GM12878 (cell line): ENCODE measurements at regions not wholly inside any gene's neighbourhood (a gene's known extent, or its start where the extent isn't known, plus 50 kb on each side); places are given as distances from the start of the nearest gene placed in this dataset.

Experiments used
- ETV6 ChIP-seq, 2 experiments: fragments of 450-650 bp in 1 of 2; IDR thresholded peaks in 1 of 2; conservative IDR thresholded peaks in 1 of 2; 2 replicates each; pipeline ENCODE4 v1.6.1; 2014; ENCODE audit warnings: antibody characterized with exemption in 1 of 2, borderline replicate concordance in 1 of 2, low read depth in 1 of 2, mild to moderate bottlenecking in 1 of 2, moderate library complexity in 1 of 2
- IKZF2 ChIP-seq, 2 experiments: fragments of 450-650 bp; IDR thresholded peaks; 2 replicates each; pipeline ENCODE4 v1.6.1; 2017; ENCODE audit warnings: mild to moderate bottlenecking in 2 of 2, moderate library complexity in 2 of 2
- MYB ChIP-seq: fragments of 150-350 bp; IDR thresholded peaks from 2 replicates; pipeline ENCODE4 v1.6.1; 2014; ENCODE audit warnings: mild to moderate bottlenecking, low read depth, low read length, borderline replicate concordance
- MYC ChIP-seq: IDR thresholded peaks from 2 replicates; pipeline ENCODE4 v1.6.1; 2011; ENCODE audit warnings: mild to moderate bottlenecking, low read length, moderate library complexity, inconsistent platforms; ENCODE audit not compliant: insufficient read depth, insufficient replicate concordance, insufficient read length, severe bottlenecking
- RFX5 ChIP-seq: IDR thresholded peaks from 2 replicates; pipeline ENCODE4 v1.6.1; 2011; ENCODE audit warnings: low read depth, low read length, improper control_type of control experiment
- TF ChIP-seq, protein P1 (sequence below): fragments of 450-650 bp; IDR thresholded peaks from 2 replicates; pipeline ENCODE4 v1.6.1; 2014; ENCODE audit warnings: mild to moderate bottlenecking
- TF ChIP-seq, protein P2 (sequence below): fragments of 150-350 bp; IDR thresholded peaks from 2 replicates; pipeline ENCODE4 v1.6.1; 2016; ENCODE audit warnings: low read depth, low read length
- TF ChIP-seq, protein P3 (sequence below): fragments of 450-650 bp; IDR thresholded peaks from 2 replicates; pipeline ENCODE4 v1.6.1; 2017; ENCODE audit warnings: mild to moderate bottlenecking, moderate library complexity
- TF ChIP-seq, protein P4 (sequence below): fragments of 450-650 bp; IDR thresholded peaks from 2 replicates; pipeline ENCODE4 v1.6.1; 2018; ENCODE audit warnings: mild to moderate bottlenecking, low read depth, moderate library complexity; ENCODE audit not compliant: partially characterized antibody

DNA sequence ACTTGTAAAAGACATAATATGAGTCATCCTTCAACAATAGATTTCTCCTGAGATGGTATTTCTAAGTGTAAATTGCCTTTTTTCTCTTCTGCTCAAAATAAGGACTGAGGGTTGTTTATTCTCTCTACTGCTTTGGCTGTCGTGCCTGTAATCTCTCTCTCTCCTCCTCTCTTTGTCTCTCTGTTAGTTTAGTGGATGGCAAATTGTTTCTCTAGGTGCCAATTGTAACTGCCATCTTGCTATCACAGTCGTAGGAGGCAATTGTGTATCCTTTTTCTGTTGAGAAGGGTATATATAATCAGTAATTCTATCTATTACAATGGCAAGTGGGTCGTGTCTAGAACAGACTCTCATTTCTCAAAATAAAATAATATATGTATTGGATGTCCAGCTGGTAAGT, 545.0 kb upstream of the FBXO33 start (continued):
- TF ChIP-seq, protein P1, sequence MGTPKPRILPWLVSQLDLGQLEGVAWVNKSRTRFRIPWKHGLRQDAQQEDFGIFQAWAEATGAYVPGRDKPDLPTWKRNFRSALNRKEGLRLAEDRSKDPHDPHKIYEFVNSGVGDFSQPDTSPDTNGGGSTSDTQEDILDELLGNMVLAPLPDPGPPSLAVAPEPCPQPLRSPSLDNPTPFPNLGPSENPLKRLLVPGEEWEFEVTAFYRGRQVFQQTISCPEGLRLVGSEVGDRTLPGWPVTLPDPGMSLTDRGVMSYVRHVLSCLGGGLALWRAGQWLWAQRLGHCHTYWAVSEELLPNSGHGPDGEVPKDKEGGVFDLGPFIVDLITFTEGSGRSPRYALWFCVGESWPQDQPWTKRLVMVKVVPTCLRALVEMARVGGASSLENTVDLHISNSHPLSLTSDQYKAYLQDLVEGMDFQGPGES: no peak
- TF ChIP-seq, protein P2, sequence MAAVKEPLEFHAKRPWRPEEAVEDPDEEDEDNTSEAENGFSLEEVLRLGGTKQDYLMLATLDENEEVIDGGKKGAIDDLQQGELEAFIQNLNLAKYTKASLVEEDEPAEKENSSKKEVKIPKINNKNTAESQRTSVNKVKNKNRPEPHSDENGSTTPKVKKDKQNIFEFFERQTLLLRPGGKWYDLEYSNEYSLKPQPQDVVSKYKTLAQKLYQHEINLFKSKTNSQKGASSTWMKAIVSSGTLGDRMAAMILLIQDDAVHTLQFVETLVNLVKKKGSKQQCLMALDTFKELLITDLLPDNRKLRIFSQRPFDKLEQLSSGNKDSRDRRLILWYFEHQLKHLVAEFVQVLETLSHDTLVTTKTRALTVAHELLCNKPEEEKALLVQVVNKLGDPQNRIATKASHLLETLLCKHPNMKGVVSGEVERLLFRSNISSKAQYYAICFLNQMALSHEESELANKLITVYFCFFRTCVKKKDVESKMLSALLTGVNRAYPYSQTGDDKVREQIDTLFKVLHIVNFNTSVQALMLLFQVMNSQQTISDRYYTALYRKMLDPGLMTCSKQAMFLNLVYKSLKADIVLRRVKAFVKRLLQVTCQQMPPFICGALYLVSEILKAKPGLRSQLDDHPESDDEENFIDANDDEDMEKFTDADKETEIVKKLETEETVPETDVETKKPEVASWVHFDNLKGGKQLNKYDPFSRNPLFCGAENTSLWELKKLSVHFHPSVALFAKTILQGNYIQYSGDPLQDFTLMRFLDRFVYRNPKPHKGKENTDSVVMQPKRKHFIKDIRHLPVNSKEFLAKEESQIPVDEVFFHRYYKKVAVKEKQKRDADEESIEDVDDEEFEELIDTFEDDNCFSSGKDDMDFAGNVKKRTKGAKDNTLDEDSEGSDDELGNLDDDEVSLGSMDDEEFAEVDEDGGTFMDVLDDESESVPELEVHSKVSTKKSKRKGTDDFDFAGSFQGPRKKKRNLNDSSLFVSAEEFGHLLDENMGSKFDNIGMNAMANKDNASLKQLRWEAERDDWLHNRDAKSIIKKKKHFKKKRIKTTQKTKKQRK: no peak
- TF ChIP-seq ETV6 (conservative IDR thresholded peaks at IDR 0.05 in 1 of 2, IDR thresholded peaks at IDR 0.05 in 1 of 2; ENCODE audit: borderline replicate concordance in 1 of 2, low read depth in 1 of 2) (no peak), MYB (no peak), MYC (no peak), RFX5 (no peak), IKZF2 (IDR thresholded peaks at IDR 0.05) (no peak)
- TF ChIP-seq, protein P3, sequence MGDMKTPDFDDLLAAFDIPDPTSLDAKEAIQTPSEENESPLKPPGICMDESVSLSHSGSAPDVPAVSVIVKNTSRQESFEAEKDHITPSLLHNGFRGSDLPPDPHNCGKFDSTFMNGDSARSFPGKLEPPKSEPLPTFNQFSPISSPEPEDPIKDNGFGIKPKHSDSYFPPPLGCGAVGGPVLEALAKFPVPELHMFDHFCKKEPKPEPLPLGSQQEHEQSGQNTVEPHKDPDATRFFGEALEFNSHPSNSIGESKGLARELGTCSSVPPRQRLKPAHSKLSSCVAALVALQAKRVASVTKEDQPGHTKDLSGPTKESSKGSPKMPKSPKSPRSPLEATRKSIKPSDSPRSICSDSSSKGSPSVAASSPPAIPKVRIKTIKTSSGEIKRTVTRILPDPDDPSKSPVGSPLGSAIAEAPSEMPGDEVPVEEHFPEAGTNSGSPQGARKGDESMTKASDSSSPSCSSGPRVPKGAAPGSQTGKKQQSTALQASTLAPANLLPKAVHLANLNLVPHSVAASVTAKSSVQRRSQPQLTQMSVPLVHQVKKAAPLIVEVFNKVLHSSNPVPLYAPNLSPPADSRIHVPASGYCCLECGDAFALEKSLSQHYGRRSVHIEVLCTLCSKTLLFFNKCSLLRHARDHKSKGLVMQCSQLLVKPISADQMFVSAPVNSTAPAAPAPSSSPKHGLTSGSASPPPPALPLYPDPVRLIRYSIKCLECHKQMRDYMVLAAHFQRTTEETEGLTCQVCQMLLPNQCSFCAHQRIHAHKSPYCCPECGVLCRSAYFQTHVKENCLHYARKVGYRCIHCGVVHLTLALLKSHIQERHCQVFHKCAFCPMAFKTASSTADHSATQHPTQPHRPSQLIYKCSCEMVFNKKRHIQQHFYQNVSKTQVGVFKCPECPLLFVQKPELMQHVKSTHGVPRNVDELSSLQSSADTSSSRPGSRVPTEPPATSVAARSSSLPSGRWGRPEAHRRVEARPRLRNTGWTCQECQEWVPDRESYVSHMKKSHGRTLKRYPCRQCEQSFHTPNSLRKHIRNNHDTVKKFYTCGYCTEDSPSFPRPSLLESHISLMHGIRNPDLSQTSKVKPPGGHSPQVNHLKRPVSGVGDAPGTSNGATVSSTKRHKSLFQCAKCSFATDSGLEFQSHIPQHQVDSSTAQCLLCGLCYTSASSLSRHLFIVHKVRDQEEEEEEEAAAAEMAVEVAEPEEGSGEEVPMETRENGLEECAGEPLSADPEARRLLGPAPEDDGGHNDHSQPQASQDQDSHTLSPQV: no peak
- TF ChIP-seq, protein P4, sequence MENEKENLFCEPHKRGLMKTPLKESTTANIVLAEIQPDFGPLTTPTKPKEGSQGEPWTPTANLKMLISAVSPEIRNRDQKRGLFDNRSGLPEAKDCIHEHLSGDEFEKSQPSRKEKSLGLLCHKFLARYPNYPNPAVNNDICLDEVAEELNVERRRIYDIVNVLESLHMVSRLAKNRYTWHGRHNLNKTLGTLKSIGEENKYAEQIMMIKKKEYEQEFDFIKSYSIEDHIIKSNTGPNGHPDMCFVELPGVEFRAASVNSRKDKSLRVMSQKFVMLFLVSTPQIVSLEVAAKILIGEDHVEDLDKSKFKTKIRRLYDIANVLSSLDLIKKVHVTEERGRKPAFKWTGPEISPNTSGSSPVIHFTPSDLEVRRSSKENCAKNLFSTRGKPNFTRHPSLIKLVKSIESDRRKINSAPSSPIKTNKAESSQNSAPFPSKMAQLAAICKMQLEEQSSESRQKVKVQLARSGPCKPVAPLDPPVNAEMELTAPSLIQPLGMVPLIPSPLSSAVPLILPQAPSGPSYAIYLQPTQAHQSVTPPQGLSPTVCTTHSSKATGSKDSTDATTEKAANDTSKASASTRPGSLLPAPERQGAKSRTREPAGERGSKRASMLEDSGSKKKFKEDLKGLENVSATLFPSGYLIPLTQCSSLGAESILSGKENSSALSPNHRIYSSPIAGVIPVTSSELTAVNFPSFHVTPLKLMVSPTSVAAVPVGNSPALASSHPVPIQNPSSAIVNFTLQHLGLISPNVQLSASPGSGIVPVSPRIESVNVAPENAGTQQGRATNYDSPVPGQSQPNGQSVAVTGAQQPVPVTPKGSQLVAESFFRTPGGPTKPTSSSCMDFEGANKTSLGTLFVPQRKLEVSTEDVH: no peak
